CD4-positive, alpha-beta T cell treated with Interleukin-4 for 4 hours (primary cell): ENCODE measurements at regions not wholly inside any gene's neighbourhood (a gene's known extent, or its start where the extent isn't known, plus 50 kb on each side); places are given as distances from the start of the nearest gene placed in this dataset.

Source experiments
- DNase-seq: peaks from one replicate; pipeline ENCODE4 v3.0.0-alpha.2; 2020

- DNase-seq, result no peak
These were observed 211.0 kb downstream of the IGSF11 start for GRCh38 chr3:118823626-118824025.

DNA sequence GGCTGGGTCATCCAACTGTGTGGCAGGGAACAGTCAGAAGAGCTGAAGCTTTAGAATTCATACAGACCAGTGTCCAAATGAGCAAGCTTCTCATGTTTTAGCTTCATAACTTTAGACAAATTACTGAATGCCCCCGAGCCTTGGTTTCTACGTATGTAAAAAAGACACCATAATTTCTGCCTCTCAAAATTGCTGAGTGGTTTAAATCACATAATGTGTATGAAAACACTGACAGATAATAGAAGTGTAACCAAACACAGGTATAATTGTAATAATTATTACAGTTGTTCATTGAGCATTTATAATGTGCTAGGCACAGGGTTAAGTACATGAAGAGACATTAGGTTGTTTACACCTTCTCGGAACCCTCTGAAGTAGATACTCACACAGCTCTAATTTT is 207.2 kb downstream of the IGSF11 start:
- DNase-seq, result no peak

- DNase-seq, result no peak
These were observed 206.3 kb downstream of the IGSF11 start for GRCh38 chr3:118828351-118828750.

GRCh38 chr3:118833075-118833474 is 201.6 kb downstream of the IGSF11 start:
- DNase-seq, result no peak

GRCh38 chr3:118838871-118839270 is 195.8 kb downstream of the IGSF11 start:
- DNase-seq, result no peak

DNA sequence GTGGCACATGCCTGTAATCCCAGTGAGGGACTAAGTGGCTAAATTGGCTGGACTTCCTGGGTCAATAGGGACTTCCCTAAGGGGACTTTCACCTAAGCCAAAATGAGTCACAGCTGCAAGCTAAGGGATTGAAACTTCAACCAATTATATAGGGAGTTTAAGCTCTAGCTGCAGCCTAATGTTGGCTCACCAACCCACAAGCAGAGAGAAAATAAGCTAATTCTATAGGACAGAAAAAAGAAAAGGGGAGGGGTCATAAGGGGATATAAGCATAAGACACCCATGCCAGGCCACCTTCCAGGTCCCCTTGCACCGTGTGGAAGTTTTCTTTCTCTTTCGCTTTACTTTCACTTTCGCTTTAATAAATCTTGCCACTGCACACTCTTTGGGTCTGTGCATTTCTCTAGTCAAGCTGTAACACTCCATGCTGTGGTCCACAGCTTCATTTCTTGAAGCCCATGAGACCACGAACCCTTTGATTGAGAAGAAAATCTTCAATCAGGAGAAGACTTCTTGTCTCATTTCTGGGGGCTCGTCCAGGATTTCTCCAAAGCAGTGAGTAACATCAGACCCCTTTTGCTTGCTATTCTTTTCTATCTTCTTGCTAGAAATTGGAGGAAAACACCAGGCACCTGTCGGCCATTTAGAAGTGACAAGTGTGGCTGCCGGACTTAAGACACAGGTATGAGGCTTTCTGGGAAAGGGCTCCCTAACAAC is 192.3 kb downstream of the IGSF11 start:
- no peak for DNase-seq

DNA sequence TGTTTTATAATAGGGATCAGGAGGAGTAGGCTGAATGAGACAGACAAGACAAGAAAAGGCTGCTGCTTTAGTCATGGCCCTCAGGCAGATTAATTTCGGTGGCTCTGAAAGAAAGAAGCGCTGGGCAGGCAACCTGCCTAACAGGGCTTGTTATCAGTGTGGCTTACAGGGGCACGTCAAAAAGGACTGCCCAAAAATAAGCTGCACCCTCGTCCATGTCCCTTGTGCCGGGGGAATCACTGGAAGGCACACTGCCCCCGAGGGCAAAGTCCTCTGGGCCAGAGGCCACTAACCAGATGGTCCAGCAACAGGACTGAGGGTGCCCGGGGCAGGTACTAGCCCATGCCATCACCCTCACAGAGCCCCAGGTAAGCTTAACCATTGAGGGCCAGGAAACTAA is 188.5 kb downstream of the IGSF11 start:
- DNase-seq, result no peak
